Endothelial cell of umbilical vein (primary cell): ENCODE measurements at regions not wholly inside any gene's neighbourhood (a gene's known extent, or its start where the extent isn't known, plus 50 kb on each side); places are given as distances from the start of the nearest gene placed in this dataset.

Experiments
- BruUV-seq: library from RNA; stranded (reverse); fragments of 400-500 nt; replicated peaks from 2 replicates; lab custom pipeline; 2021; lab: Mats Ljungman, UMichigan
- CTCF ChIA-PET: fragments of 300-600, 350-600 bp; sonication (Branson Sonifier 250); formaldehyde crosslinking; loops from one replicate; lab custom pipeline; 2021; ENCODE audit warnings: antibody characterized with exemption, inconsistent platforms; lab: Charles Lee
- POLR2A ChIA-PET: fragments of 300-600, 350-600 bp; sonication (Branson Sonifier 250); formaldehyde crosslinking; loops from one replicate; lab custom pipeline; 2021; ENCODE audit warnings: antibody characterized with exemption, inconsistent platforms; lab: Charles Lee
- DNase-seq: peaks from one replicate; pipeline ENCODE4 v3.0.0-alpha.2; 2011; ENCODE audit warnings: low read depth, low spot score
- FAIRE-seq: peaks from 2 replicates; lab custom pipeline; 2011; peaks lifted over from hg19 to GRCh38; lab: Jason Lieb, UNC
- H2AFZ ChIP-seq: 2 replicates; pipeline ENCODE4 v1.6.0; 2012; ENCODE audit warnings: low read depth, low read length, control low read depth, inconsistent platforms
- H3K27ac ChIP-seq: 2 replicates; pipeline ENCODE4 v1.5.1; 2011; ENCODE audit warnings: low read depth, mild to moderate bottlenecking, control low read depth, low read length, moderate library complexity; ENCODE audit not compliant: insufficient read depth
- H3K27me3 ChIP-seq, 2 experiments: 2 replicates each; pipeline versions ENCODE4 v1.6.0 to v1.6.1; 2011; ENCODE audit warnings: low read length in 2 of 2, mixed read lengths in 1 of 2; ENCODE audit not compliant: control insufficient read depth in 2 of 2, insufficient read depth in 2 of 2
- H3K36me3 ChIP-seq, 2 experiments: 2 replicates in 1 of 2; 3 replicates in 1 of 2; pipeline ENCODE4 v1.5.1; 2011; ENCODE audit warnings: low read length in 2 of 2, mild to moderate bottlenecking in 1 of 2, moderate library complexity in 1 of 2; ENCODE audit not compliant: control insufficient read depth in 2 of 2, insufficient read depth in 2 of 2; ENCODE audit errors: extremely low read depth in 1 of 2
- H3K4me1 ChIP-seq: 3 replicates; pipeline ENCODE4 v1.5.1; 2011; ENCODE audit warnings: mild to moderate bottlenecking, low read length; ENCODE audit not compliant: control insufficient read depth, insufficient read depth; ENCODE audit errors: extremely low read depth
- H3K4me2 ChIP-seq: 2 replicates; pipeline ENCODE4 v1.6.1; 2011; ENCODE audit warnings: low read length, control low read depth, mixed read lengths; ENCODE audit not compliant: insufficient read depth
- H3K4me3 ChIP-seq, 3 experiments: fragments of 200-600 bp in 1 of 3; sonication (generic), shearing (Covaris generic) in 1 of 3; replicated peaks in 1 of 3; 2 replicates each; pipeline ENCODE4 v1.5.1; 2011 to 2016; ENCODE audit warnings: control low read depth in 3 of 3, low read length in 3 of 3, mild to moderate bottlenecking in 2 of 3, inconsistent platforms in 1 of 3, low read depth in 1 of 3, moderate library complexity in 1 of 3; ENCODE audit not compliant: insufficient read depth in 1 of 3
- H3K79me2 ChIP-seq: 2 replicates; pipeline ENCODE4 v1.6.0; 2012; ENCODE audit warnings: low read length, inconsistent platforms; ENCODE audit not compliant: control insufficient read depth, insufficient read depth
- H3K9ac ChIP-seq: replicated peaks from 2 replicates; pipeline ENCODE3; 2011; ENCODE audit warnings: low read length, control low read depth; ENCODE audit not compliant: insufficient read depth; ENCODE audit errors: extremely low read depth
- H3K9me1 ChIP-seq: replicated peaks from 3 replicates; pipeline ENCODE4 v1.6.0; 2011; ENCODE audit warnings: mild to moderate bottlenecking, low read length; ENCODE audit not compliant: control insufficient read depth, insufficient read depth; ENCODE audit errors: extremely low read depth
- H3K9me3 ChIP-seq: replicated peaks from 2 replicates; pipeline ENCODE4 v1.5.1; 2012; ENCODE audit warnings: low read length, inconsistent platforms; ENCODE audit not compliant: control insufficient read depth, insufficient read depth
- H4K20me1 ChIP-seq: replicated peaks from 2 replicates; pipeline ENCODE3; 2011; ENCODE audit warnings: mild to moderate bottlenecking, low read length; ENCODE audit not compliant: control insufficient read depth, insufficient read depth; ENCODE audit errors: extremely low read depth
- CTCF ChIP-seq, 2 donors: IDR thresholded peaks; 1 replicate in 1 of 2; 2 replicates in 1 of 2; pipeline ENCODE4 v1.5.1; 2011; ENCODE audit warnings: low read length in 2 of 2, mild to moderate bottlenecking in 2 of 2, moderate library complexity in 2 of 2, control low read depth in 1 of 2, inconsistent platforms in 1 of 2, low read depth in 1 of 2; ENCODE audit not compliant: insufficient read depth in 1 of 2; ENCODE audit errors: extremely low read depth in 1 of 2
- EZH2 ChIP-seq: IDR thresholded peaks from 2 replicates; pipeline ENCODE4 v1.6.1; 2012; ENCODE audit warnings: borderline replicate concordance, low read depth, mild to moderate bottlenecking, moderate library complexity, low read length, inconsistent platforms; ENCODE audit not compliant: severe bottlenecking
- FOS ChIP-seq: IDR thresholded peaks from 2 replicates; pipeline ENCODE4 v1.6.1; 2011; ENCODE audit warnings: mild to moderate bottlenecking, low read length, moderate library complexity, borderline replicate concordance; ENCODE audit not compliant: insufficient read depth
- GATA2 ChIP-seq: IDR thresholded peaks from 2 replicates; pipeline ENCODE4 v1.7.0; 2011; ENCODE audit warnings: low read depth, mild to moderate bottlenecking, moderate library complexity, mixed read lengths, low read length; ENCODE audit not compliant: insufficient read length, insufficient read depth
- JUN ChIP-seq: IDR thresholded peaks from 2 replicates; pipeline ENCODE4 v1.6.1; 2011; ENCODE audit warnings: borderline replicate concordance, low read depth; ENCODE audit not compliant: insufficient read length, insufficient read depth
- MAX ChIP-seq: IDR thresholded peaks from 2 replicates; pipeline ENCODE4 v1.6.1; 2011; ENCODE audit not compliant: insufficient read depth, insufficient read length
- MYC ChIP-seq: IDR thresholded peaks from one replicate; pipeline ENCODE4 v1.6.1; 2011; ENCODE audit warnings: mild to moderate bottlenecking, low read depth, low read length
- POLR2A ChIP-seq: IDR thresholded peaks from 2 replicates; pipeline ENCODE4 v1.6.1; 2012; ENCODE audit warnings: low read depth, mild to moderate bottlenecking, control low read depth, low read length
- POLR2AphosphoS5 ChIP-seq: IDR thresholded peaks from 2 replicates; pipeline ENCODE4 v1.6.1; 2012; ENCODE audit warnings: low read depth, mild to moderate bottlenecking, control low read depth, low read length, moderate library complexity; ENCODE audit not compliant: insufficient read depth
- dilution Hi-C: fragments of 300-500 bp; cut with MboI; formaldehyde crosslinking; loops from one replicate; pipeline ENCODE4 v1.15.0; 2019; ENCODE audit warnings: low sequenced_read_pairs; ENCODE audit not compliant: extremely low pct_ligation_motif_present
- intact Hi-C: fragments of 100-400 bp; cut with micrococcal nuclease; formaldehyde crosslinking; loops from one replicate; pipeline ENCODE4 v1.10.0; 2022

- intact Hi-C loops, result no loop called here
- H2AFZ ChIP-seq, result no peak overlapping the region
- no TSS peak for BruUV-seq
- H4K20me1 ChIP-seq, result no peaks in the 10 kb centered on the region
- H3K36me3 ChIP-seq, result no peaks in the 10 kb centered on the region
- no peak overlapping the region for H3K9ac ChIP-seq
- H3K4me1 ChIP-seq, result peaks cover 5% of the 10 kb centered on the region
- no peaks in the 10 kb centered on the region for H3K9me1 ChIP-seq
- H3K4me3 ChIP-seq, result no peak overlapping the region
- CTCF ChIA-PET, result interaction anchor here (1.5 kb wide), 1 partner anchor 34 kb away, joined by 4 read pairs; no protein-coding TSS in a partner anchor
- no peak overlapping the region for H3K27ac ChIP-seq
- no peaks in the 10 kb centered on the region for H3K9me3 ChIP-seq
- FAIRE-seq, result no peak
- H3K27me3 ChIP-seq, result no peaks in the 10 kb centered on the region
- no peak overlapping the region for H3K4me2 ChIP-seq
- dilution Hi-C loops, result no loop called here
- H3K79me2 ChIP-seq, result no peaks in the 10 kb centered on the region
- no peak for TF ChIP-seq MYC
- POLR2A ChIA-PET, result no interaction called here
- DNase-seq, result no peak
Measured at GRCh38 chr4:147195386-147195785, 249.7 kb upstream of the TTC29 start.

GRCh38 chr4:147198411-147199051, 252.9 kb upstream of the TTC29 start:
- no peaks in the 10 kb centered on the region for H3K79me2 ChIP-seq
- FAIRE-seq, result no peak
- dilution Hi-C loops, result no loop called here
- peaks cover 5% of the 10 kb centered on the region for H3K4me1 ChIP-seq
- CTCF ChIA-PET, result interaction anchor here (1.6 kb wide), 1 partner anchor 37 kb away, joined by 4 read pairs; no protein-coding TSS in a partner anchor
- POLR2A ChIA-PET, result no interaction called here
- H3K27me3 ChIP-seq, result no peaks in the 10 kb centered on the region
- peak overlapping the region; percentile 42 for H2AFZ ChIP-seq
- H3K9me3 ChIP-seq, result no peaks in the 10 kb centered on the region
- peak overlapping the region; percentile 28 for H3K27ac ChIP-seq
- no TSS peak for BruUV-seq
- H3K36me3 ChIP-seq, result no peaks in the 10 kb centered on the region
- no peak overlapping the region for H3K9ac ChIP-seq
- DNase-seq, result peak; percentile 61
- H4K20me1 ChIP-seq, result no peaks in the 10 kb centered on the region
- no peak overlapping the region for H3K4me3 ChIP-seq
- H3K9me1 ChIP-seq, result no peaks in the 10 kb centered on the region
- TF ChIP-seq POLR2A (no peak), EZH2 (no peak), FOS (no peak), POLR2AphosphoS5 (no peak), MAX (no peak), MYC (no peak), GATA2 (no peak), JUN (no peak), CTCF (IDR thresholded peaks at IDR 0.05; ENCODE audit: extremely low read depth in 1 of 2, insufficient read depth in 1 of 2, low read depth in 1 of 2, low read length in 2 of 2) (no peak)
- no peak overlapping the region for H3K4me2 ChIP-seq
- intact Hi-C loops, result no loop called here
